OCI-LY3 (cell line): ENCODE measurements at regions not wholly inside any gene's neighbourhood (a gene's known extent, or its start where the extent isn't known, plus 50 kb on each side); places are given as distances from the start of the nearest gene placed in this dataset.

Experiments
- EZH2phosphoT487 ChIP-seq: fragments of 200-600 bp; shearing (Covaris generic); IDR thresholded peaks from 2 replicates; pipeline ENCODE4 v1.6.1; 2018; ENCODE audit warnings: antibody characterized with exemption, mixed run types, low read depth
- TF ChIP-seq, protein P1 (sequence below): fragments of 200-600, 300-600 bp; sonication (generic); IDR thresholded peaks from 2 replicates; pipeline ENCODE4 v1.5.1; 2014; ENCODE audit warnings: antibody characterized with exemption, low read length, low read depth

DNA sequence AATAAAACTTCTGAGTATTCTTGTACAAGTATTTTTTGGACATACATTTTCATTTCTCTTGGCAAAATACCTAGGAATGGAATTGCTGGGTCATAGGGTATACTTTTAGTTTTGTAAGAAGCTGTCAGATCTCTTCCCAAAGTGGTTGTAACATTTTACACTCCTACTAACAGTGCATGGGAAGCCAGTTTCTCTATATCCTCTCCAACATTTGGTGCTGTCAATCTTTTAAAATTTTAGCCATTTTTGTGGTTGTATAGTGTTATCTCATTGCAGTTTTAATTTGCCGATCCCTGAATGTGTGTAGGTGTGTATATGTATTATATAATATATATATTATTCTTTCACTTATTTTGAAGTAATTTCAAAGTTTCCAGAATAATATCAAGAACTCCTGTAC is 63.1 kb upstream of the TMEM178A start:
- TF ChIP-seq, protein P1, sequence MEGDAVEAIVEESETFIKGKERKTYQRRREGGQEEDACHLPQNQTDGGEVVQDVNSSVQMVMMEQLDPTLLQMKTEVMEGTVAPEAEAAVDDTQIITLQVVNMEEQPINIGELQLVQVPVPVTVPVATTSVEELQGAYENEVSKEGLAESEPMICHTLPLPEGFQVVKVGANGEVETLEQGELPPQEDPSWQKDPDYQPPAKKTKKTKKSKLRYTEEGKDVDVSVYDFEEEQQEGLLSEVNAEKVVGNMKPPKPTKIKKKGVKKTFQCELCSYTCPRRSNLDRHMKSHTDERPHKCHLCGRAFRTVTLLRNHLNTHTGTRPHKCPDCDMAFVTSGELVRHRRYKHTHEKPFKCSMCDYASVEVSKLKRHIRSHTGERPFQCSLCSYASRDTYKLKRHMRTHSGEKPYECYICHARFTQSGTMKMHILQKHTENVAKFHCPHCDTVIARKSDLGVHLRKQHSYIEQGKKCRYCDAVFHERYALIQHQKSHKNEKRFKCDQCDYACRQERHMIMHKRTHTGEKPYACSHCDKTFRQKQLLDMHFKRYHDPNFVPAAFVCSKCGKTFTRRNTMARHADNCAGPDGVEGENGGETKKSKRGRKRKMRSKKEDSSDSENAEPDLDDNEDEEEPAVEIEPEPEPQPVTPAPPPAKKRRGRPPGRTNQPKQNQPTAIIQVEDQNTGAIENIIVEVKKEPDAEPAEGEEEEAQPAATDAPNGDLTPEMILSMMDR = no peak
- no peak for TF ChIP-seq EZH2phosphoT487
